GM21367 (cell line): ENCODE measurements at regions not wholly inside any gene's neighbourhood (a gene's known extent, or its start where the extent isn't known, plus 50 kb on each side); places are given as distances from the start of the nearest gene placed in this dataset.

Source experiments
- ATAC-seq: cut with Tn5 transposase; IDR thresholded peaks from one replicate; pipeline ENCODE4 v1.9.1; 2021; ENCODE audit not compliant: unreplicated experiment

DNA sequence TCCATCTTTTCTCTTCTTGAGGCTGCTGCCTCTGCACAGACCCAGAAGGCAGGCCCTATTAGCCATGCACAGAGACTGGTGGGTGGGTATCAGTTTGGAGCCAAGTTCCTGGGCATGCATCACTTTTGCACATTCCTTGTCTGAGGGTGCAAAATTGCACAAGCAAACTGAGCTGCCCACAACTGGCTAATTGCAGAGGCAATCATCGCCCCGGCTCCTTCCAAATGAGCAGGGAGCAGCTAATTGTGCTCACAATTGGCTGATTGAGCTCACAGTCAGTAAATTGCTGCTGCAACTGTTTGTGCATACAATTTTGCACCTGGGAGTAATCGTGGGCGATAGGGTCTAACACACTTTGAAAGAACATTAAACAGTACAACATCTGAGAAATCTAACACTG, 511.4 kb downstream of the DHX35 start:
- no peak for ATAC-seq

DNA sequence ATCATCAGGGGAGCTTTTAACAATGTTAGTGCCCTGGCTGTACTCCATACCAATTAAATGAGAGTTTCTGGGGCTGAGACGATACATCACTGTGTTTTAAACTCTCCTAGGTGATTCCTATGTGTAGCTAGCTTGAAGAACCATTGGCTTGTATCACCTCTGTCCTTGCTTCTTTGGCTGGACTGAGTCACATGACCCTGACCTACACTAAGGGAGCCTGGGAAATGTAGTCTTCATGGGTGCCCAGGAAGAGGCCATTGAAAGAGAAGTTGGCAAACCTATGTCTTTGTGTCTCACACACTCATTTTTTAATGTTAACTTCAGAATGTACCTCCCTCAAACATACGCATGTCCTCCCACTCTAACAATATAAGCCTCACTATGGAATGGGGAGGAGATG, 506.6 kb downstream of the DHX35 start:
- no peak for ATAC-seq

DNA sequence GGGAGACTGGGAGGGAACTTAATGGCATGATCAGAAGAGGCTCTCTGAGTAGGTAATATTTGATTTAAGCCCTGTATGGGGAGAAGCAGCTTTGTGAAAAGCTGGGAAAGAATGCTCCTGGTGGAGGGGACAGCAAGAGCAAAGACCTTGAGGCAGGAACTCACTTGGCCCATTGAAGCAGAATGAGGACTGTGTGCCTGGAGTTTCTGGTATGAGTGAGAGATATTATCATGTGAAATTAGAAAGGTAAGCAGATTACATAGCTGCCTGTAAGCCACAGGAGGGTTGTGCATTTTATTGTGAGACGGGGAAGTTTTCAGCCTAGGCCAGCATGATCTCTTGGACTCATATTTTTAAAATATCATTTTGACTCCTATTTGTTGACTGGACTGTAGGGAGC, 502.1 kb downstream of the DHX35 start:
- ATAC-seq = no peak

DNA sequence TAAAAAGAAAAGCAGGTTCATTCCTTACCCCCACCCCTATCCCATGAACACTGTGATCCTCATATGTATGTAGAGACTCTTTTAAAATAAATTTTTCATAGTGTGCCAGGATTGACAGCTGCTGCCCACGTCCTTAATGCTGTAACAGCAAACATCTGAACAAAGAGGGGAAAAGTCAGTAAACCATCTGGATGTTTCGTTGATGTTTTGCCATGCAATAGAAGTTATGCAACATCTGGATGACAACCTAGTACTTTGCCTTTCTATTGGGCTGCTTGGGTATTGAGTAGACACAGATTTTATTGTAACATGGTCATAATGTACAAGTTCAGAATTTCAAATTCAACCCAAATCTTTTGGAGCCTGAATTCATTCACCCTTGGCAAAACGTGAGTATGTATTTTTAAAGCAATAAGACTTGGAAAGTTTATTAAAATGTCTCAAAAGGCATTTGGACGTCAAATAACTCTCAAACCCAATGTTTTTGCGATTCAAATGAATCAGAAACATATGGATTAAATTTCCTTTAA, 500.3 kb downstream of the DHX35 start:
- no peak for ATAC-seq

DNA sequence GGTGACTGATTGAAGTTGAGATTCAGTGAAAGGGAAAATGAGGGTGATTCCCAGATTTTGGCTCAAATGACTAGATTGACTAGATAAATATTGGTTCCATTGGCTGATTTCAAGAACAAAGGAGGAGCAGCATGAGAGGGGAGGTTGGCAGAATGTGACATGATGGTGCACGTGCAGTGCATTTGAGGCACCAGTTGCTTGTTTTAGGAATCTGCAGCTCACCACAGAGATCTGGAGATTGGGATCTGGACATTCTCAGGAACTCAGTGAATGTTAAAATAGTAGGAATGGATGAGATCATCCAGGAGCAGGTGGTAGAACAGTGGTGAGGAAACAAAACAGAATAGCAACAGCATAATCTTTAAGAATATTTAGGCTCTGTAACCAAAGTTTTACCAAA, 496.3 kb downstream of the DHX35 start:
- ATAC-seq = no peak

DNA sequence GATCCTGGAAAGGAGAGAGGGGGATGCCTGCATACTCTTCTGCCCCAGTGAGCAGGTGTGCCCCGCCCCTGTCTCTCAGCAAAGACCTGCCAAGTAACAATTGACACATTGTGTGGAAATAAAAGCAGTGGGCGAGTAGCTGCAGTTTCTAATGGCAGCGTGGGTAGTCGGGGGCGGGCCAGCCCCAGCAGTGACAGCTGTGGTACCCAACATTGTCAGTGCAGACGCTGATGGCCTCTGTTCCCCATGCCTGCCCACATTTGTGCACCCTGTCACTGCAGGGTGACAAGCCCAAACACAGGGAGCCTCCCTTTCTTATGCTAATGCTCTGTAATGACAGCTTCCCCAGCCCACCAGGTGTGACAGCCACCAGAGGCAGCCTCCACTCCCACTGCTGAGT, 491.7 kb downstream of the DHX35 start:
- ATAC-seq = no peak

DNA sequence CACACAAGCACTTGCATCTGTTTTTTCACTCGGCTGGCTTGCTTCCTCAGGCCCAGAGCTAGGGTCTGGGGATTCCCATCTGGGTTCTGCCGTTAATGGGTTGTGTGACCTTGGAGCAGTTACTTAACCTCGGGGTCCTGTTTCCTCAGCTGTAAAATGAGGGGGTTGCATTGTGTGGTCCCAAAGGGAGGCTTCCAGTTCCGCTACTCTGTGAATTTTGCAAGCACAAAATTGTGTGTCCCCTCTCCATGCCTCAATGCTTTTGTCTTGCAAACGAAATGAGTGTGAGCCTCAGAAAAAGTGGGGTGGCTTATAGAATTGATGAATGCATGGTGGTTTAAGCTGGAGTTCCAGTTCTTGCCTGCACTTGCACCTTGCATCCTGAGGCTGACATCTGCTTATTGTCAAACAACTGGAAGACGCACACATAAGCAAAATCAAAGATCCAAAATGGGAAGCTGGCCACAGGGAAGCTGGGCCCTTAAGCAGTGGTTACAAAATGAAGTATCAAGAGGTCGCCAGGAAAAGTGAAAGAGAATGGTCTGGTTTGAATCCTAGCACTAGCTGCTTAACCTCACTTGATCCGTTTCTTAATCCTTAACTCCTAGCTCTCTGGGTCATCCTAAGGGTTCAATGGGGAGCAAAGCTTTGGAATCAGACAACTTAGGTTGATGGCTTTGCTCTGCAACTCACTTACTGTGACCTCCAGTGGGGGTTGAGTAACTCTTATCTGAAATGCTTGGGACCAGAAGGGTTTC, 490.6 kb downstream of the DHX35 start:
- ATAC-seq = no peak

DNA sequence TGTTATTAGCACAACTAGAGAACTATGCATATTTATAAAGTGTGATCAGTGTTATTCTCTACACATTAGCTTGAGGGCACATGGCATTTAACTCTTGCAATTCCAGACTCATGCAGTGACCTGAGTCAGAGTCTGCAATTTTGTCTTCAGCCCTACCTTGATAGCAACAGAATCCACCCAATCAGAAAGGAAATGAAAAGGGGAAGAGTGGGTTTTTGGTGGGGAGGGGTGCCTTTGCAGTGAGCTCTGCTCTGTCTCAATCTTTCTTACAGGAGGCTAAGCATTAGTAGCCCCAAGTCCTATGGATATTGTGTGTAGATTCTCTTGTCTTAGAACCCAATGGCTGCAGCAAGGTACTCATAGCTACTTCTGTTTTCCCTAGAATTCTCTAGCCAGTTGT, 489.2 kb downstream of the DHX35 start:
- no peak for ATAC-seq

DNA sequence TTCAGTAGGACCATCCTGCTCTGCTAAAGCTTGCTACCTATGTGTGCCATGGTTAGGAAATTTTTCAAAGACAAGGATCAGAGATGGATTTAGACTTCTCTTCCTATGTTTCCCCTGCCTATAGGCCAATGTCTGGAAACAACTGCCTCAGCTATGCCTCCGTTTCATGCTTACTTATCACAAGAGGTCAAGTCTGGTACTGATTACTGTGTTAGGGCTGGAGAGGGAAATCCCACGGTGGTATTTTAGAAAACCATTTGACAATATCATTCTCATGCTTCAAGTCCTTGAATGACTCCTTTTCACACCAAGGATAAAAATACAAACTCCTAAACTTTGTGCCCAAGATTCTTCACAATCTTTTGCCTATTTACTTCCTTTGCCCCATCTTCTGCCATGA, 484.3 kb downstream of the DHX35 start:
- no peak for ATAC-seq

DNA sequence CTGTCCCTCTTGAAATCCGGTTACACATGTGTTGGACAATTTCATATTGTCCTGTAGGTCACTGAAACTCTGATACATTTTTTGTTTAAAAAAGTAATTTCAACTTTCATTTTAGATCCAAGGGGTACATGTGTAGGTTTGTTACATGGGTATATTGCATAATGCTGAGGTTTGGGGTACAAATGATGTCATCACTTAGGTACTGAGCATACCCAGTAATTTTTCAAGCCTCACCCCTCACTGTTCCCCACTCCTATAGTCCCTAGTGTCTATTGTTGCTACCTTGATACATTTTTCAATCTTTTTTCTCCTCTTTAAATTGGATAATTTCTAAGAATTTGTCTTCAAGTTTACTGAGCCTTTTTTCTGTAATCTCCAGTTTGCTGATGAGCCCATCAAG, 483.0 kb downstream of the DHX35 start:
- ATAC-seq = no peak

DNA sequence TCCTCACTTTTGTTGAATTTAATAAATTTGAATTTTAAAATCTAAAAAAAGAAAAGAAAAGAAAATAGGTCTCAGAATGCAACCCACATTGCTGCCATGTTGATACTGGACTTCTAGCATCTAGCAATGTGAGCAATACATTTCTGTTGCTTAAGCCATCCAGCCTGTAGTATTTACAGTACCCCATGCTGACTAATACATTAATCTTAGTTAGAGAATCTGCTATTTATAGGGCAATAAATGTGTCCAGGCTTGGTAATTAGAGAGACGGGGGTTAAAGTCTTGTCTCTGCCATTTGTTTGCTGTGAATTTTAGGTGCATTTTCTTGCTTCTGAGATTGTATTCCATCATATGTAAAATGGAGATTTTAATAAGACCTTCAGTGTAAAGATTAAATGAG, 471.3 kb downstream of the DHX35 start:
- ATAC-seq = no peak

DNA sequence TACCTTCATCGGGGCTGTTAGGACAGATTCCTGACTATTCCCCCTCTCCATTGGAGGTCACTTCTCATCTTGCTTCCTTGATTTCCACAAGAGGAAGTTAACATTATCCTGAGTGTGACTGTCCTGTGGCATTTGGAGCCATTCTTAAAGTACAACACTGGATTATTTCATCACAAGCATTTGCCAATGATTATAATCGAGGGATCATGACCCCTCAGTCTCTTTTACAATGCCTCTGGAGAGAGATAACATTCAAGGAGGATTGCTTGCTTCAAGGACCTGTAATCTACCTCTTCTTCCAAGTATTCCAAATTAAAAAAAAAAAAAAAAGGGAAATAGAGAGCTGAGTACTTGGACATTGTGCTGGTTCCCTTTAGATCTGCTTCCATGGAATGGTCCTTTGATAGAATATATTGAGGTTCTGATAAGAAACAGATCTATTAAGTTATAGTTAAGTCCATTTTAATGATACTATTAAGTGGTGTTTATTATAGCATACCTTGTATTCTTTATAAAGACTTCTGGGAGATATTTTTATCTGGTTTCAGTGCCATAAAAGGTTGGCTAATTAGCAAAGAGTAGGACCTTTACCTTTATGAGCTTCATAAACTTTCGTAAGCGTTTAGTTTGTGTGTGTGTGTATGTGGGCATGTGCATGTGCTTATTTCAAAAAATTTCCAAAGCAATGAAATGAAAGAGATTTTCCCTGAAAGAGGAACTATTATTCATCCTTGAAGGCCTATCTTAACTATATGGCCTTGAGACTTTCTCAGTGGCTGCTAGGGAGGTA, 469.1 kb downstream of the DHX35 start:
- ATAC-seq = no peak

DNA sequence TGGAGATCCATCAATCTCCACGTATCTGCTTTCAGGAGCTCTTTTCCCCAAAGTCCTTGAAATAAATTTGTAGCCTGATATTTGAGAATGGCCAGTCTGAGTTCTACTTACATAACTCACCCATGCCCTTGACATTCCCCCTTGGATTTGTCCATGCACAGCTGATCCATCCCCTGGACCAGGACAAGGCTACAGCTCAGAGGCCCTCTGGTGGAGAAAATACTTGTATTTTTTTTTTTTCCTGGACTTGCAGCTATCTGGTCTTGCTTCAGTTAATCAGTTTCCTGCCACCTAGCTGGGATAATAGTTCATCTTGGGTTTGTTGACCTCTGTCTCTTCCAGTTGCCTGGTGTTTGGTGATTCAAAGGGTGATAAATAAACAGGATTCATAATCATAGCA, 467.6 kb downstream of the DHX35 start:
- ATAC-seq = no peak

DNA sequence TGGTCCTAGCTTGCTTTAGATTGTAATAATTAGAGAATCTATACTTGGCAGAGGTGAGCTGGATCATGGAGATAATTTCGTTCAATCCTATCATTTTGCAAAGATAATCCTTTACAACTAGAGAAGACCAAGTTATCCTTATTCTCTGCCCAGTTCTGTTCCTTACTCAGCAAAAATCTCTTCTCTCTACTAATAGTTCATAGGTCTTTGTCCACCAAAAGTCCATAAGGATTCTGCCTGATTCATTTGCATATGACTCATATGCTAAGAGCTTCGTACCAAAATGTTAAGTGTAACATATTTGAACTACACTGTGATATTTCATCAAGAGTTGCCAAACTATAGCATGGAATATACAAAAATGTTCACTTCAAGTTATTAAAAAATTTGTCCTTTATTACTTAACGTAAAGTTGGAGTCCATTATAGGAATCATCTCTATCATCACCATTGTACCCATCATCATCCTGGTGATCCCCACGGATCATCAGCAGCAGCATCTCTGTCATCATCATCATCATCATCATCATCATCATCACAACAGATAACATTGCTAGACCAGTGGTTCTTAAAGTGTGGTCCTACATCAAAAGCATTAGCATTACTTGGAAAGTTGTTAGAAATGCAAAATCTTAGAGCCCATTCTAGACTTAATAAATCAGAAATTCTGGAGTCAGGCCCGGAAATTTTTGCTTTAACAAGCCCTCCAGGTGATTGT, 463.0 kb downstream of the DHX35 start:
- ATAC-seq = no peak

DNA sequence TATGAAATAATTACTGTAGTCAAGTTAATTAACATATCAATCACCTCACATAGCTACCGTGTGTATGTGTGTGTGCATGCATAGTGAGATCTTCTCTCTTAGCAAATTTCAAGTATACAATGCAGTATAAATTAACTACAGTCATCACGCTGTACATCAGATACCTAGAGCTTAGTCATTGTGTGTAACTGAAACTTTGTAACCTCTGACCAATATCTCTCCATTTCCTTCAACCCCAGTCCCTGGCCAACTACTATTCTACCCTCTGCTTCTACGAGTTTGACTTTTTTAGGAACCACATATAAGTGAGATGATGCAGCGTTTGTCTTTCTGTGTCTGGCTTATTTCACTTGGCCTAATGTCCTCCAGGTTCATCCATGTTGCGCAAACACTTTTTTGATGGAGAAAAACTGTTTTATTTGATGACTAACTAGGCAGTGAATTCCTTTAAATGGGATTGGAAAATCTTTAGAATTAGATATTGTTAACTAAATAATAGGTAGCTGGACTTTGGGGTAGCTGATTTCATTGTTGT, 459.5 kb downstream of the DHX35 start:
- no peak for ATAC-seq

DNA sequence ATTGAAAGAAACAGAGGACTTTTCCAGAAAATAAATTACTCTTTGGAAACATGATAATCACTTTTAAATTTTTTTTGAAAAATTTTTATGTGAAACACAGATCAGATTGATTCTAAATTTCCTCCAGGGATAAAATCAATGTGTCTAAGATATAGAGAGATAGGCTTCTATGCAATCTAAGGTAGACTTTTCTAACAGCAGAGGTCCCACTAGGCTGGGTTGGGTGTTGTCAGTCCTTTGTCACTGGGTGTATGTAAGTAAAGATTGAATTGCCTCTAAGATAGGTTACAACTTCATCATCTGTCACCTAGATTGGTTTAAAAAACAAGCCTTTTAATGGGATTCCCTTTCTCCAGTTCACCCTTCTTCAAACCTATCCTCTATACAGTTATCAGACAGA, 449.9 kb downstream of the DHX35 start:
- no peak for ATAC-seq

DNA sequence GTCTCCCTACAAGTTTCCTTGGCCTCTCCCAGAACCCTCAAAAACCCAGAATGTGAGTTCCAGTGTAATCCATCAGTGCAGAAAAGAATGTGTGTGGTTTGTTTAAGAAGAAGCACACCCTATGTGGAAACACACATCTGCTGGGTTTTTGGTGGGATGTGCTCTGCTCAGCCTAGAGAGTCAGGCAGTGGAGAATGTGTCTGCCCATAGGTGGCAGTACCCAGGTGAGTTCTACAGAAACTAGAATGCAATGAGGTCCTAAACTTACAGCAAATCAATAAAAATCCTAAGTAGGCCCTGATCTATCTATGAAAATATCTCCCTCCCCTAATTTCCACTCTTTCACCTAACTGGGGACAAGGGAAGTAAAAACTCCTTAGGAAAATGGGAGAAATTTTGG, 437.3 kb downstream of the DHX35 start:
- ATAC-seq = no peak

DNA sequence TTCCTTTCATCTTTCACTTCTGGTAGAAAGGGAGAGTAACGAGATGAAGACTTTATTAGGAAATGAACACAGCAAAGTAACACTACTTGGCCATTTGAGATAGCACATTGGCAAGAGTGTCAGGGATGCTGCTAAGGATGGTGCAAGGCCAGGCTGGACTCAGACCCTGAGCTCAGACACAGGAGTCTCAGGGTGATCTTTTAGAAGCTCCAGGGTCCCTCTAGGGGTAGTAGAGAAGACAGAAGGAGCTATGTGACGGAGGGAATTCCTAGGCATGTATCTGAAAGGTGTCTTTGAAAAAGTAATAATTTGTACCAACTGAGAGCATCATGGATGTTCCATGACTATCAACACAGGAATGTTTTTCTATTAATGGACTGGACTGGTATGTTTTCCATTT, 436.5 kb downstream of the DHX35 start:
- no peak for ATAC-seq

DNA sequence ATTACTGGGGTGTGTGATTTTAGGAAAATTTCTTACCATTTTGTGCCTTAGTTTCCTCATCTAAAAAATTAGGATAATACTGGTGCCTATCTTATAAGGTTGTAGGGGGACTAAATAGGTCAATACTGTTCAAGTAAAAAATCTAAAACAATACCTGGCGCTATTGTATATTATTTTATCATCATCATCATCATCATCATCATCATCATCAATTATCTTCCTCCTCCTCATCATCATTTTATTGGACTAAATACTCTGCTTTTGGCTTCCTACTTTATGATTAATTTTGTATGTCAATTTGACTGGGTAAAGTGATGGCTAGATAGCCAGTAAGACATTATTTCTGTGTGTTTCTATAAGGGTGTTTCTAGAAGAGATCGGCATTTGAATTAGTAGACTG, 435.5 kb downstream of the DHX35 start:
- ATAC-seq = no peak

DNA sequence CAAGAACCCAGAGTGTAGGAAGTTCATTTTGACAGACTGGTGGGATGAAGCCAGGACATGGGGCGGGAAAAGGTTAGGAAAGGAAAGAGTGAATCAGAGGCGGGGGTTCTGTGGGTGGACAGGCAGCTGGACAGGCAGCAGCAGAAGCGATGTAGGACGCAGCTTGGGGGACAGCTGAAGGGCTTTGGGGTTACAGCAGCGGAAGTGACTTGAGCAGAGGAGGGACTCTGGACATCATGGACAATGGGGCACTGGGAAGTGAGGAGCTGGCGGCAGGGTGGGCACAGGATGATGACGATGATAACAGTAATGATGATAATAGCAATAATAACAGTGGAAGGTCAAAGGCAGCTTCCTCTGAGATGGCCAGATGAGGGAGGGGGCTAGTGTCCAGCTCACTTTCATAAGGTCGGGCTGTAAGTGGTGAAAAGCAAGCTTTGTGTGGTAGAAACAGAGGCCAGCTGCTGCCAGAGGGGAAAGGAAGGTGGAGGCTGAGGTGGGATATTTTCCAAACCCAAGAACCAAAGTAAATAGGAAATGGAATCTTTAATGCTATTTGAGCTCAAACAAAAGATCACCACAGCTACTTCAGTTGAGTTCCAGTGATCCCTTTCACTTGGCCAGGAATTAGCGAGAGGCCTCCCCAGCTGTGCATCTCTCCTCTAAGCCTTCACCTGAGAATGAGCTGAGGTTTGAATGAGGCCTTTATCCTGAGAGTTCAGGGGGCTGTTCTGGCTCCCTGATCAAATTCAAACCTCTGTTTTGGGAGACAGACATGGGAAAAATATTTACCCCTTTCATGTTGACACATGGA, 433.5 kb downstream of the DHX35 start:
- no peak for ATAC-seq

DNA sequence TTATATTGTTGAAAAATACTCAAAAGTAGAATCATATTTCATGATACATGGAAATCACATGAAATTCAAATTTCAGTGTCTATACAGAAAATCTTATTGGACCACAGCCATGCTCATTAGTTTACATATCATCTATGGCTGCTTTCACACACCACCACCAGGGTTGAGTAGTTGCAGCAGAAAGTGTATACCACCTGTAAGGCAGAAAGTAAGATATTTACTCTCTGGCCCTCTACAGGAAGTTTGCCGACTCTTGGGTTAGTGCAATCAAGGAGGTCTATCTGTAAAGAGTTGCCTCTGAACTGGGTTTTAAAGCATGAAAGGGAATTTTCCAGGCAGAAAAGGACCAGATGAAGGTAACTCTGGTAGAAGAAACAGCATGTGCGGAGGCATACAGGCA, 432.3 kb downstream of the DHX35 start:
- ATAC-seq = no peak
